IMR-90 (cell line): ENCODE measurements at regions not wholly inside any gene's neighbourhood (a gene's known extent, or its start where the extent isn't known, plus 50 kb on each side); places are given as distances from the start of the nearest gene placed in this dataset.

Experiments used
- ATAC-seq: fragments of 200-7000 bp; cut with Tn5 transposase; 2 replicates; pipeline ENCODE4 v1.9.1; 2020; ENCODE audit warnings: low read depth, mild to moderate bottlenecking, moderate library complexity
- BruUV-seq: library from RNA; stranded (reverse); fragments of 400-500 nt; replicated peaks from 2 replicates; lab custom pipeline; 2021; lab: Mats Ljungman, UMichigan
- CTCF ChIA-PET: fragments of 300-600 bp; formaldehyde crosslinking; extraction: SDS; loops from one replicate; lab custom pipeline; 2021; ENCODE audit warnings: antibody characterized with exemption; lab: Yijun Ruan, JAX
- POLR2A ChIA-PET: fragments of 300-600 bp; sonication (Branson Sonifier 250); formaldehyde crosslinking; loops from one replicate; lab custom pipeline; 2022; ENCODE audit warnings: antibody characterized with exemption; ENCODE audit not compliant: unreplicated experiment; lab: Charles Lee
- DNase-seq: peaks from one replicate; pipeline ENCODE4 v3.0.0; 2013
- H2AFZ ChIP-seq: replicated peaks from 2 replicates; pipeline ENCODE3; 2013; ENCODE audit warnings: low read length, mild to moderate bottlenecking; ENCODE audit not compliant: poor library complexity
- H2AK5ac ChIP-seq: 2 replicates; pipeline ENCODE4 v1.6.1; 2013; ENCODE audit warnings: low read depth, low read length, inconsistent platforms
- H2AK9ac ChIP-seq: replicated peaks from 2 replicates; pipeline ENCODE3; 2013; ENCODE audit warnings: mild to moderate bottlenecking, low read depth, low read length, moderate library complexity; ENCODE audit not compliant: poor library complexity
- H2BK120ac ChIP-seq: 2 replicates; pipeline ENCODE4 v1.6.1; 2013; ENCODE audit warnings: low read depth, low read length, inconsistent platforms
- H2BK15ac ChIP-seq: 3 replicates; pipeline ENCODE4 v1.6.1; 2013; ENCODE audit warnings: low read depth, low read length, inconsistent platforms
- H2BK20ac ChIP-seq: 2 replicates; pipeline ENCODE4 v1.6.1; 2013; ENCODE audit warnings: low read depth, mild to moderate bottlenecking, inconsistent platforms, low read length, moderate library complexity
- H2BK5ac ChIP-seq: 2 replicates; pipeline ENCODE4 v1.6.1; 2013; ENCODE audit warnings: mild to moderate bottlenecking, low read depth, low read length, inconsistent platforms; ENCODE audit not compliant: poor library complexity, severe bottlenecking
- H3K14ac ChIP-seq: replicated peaks from 2 replicates; pipeline ENCODE4 v1.6.1; 2013; ENCODE audit warnings: low read depth, low read length, inconsistent platforms
- H3K18ac ChIP-seq: 2 replicates; pipeline ENCODE4 v1.6.1; 2013; ENCODE audit warnings: low read depth, low read length, control low read depth
- H3K23ac ChIP-seq: 2 replicates; pipeline ENCODE4 v1.6.1; 2013; ENCODE audit warnings: low read depth, low read length, inconsistent platforms
- H3K27ac ChIP-seq: 2 replicates; pipeline ENCODE4 v1.5.1; 2013; ENCODE audit warnings: mild to moderate bottlenecking, control low read depth, low read length; ENCODE audit not compliant: insufficient read depth
- H3K27me3 ChIP-seq: 2 replicates; pipeline ENCODE4 v1.6.1; 2013; ENCODE audit warnings: low read length; ENCODE audit not compliant: control insufficient read depth, insufficient read depth
- H3K36me3 ChIP-seq: 2 replicates; pipeline ENCODE4 v1.6.1; 2013; ENCODE audit warnings: low read length, mixed read lengths; ENCODE audit not compliant: control insufficient read depth, insufficient read depth
- H3K4ac ChIP-seq: 2 replicates; pipeline ENCODE4 v1.6.1; 2013; ENCODE audit warnings: low read depth, low read length, inconsistent platforms
- H3K4me1 ChIP-seq: 2 replicates; pipeline ENCODE4 v1.6.1; 2013; ENCODE audit warnings: low read length, mixed read lengths; ENCODE audit not compliant: control insufficient read depth, insufficient read depth
- H3K4me2 ChIP-seq: 2 replicates; pipeline ENCODE4 v1.6.1; 2013; ENCODE audit warnings: low read depth, mild to moderate bottlenecking, control low read depth, low read length, moderate library complexity
- H3K4me3 ChIP-seq: 2 replicates; pipeline ENCODE4 v1.5.1; 2013; ENCODE audit warnings: low read depth, mild to moderate bottlenecking, control low read depth, low read length, moderate library complexity; ENCODE audit not compliant: insufficient read depth
- H3K56ac ChIP-seq: 2 replicates; pipeline ENCODE4 v1.6.1; 2013; ENCODE audit warnings: low read length, inconsistent platforms; ENCODE audit not compliant: insufficient read depth; ENCODE audit errors: extremely low read depth
- H3K79me1 ChIP-seq, 2 experiments: 2 replicates each; pipeline ENCODE4 v1.6.1; 2013; ENCODE audit warnings: low read length in 2 of 2, inconsistent platforms in 1 of 2, low read depth in 1 of 2
- H3K9ac ChIP-seq: 2 replicates; pipeline ENCODE4 v1.6.1; 2013; ENCODE audit warnings: low read depth, low read length, control low read depth
- H3K9me1 ChIP-seq: 2 replicates; pipeline ENCODE4 v1.6.1; 2013; ENCODE audit warnings: low read length, inconsistent platforms; ENCODE audit not compliant: insufficient read depth
- H3K9me3 ChIP-seq: 2 replicates; pipeline ENCODE4 v1.6.1; 2013; ENCODE audit warnings: low read length; ENCODE audit not compliant: control insufficient read depth, insufficient read depth
- H4K20me1 ChIP-seq: 2 replicates; pipeline ENCODE4 v1.6.1; 2013; ENCODE audit warnings: low read length, inconsistent platforms; ENCODE audit not compliant: insufficient read depth
- H4K5ac ChIP-seq: 2 replicates; pipeline ENCODE4 v1.6.1; 2013; ENCODE audit warnings: mild to moderate bottlenecking, low read depth, low read length, control low read depth
- H4K8ac ChIP-seq, 2 experiments: 2 replicates each; pipeline ENCODE4 v1.6.1; 2013; ENCODE audit warnings: low read depth in 2 of 2, low read length in 2 of 2, control low read depth in 1 of 2, inconsistent platforms in 1 of 2
- H4K91ac ChIP-seq: 2 replicates; pipeline ENCODE4 v1.6.1; 2013; ENCODE audit warnings: low read depth, low read length, inconsistent platforms; ENCODE audit not compliant: insufficient read depth
- BHLHE40 ChIP-seq: fragments of 150-350 bp; IDR thresholded peaks from 2 replicates; pipeline ENCODE4 v1.6.1; 2016; ENCODE audit warnings: mild to moderate bottlenecking, low read depth, low read length
- CEBPB ChIP-seq: IDR thresholded peaks from 2 replicates; pipeline ENCODE4 v1.6.1; 2012; ENCODE audit warnings: low read depth, low read length, improper control_type of control experiment
- CHD1 ChIP-seq: IDR thresholded peaks from 2 replicates; pipeline ENCODE4 v1.6.1; 2012; ENCODE audit warnings: low read depth, low read length, improper control_type of control experiment
- CTCF ChIP-seq: conservative IDR thresholded peaks from 2 replicates; pipeline ENCODE4 v1.5.1; 2012; ENCODE audit warnings: mild to moderate bottlenecking, low read depth, low read length, improper control_type of control experiment
- ELK1 ChIP-seq: fragments of 150-350 bp; IDR thresholded peaks from 2 replicates; pipeline ENCODE4 v1.6.1; 2016; ENCODE audit warnings: low read depth, mild to moderate bottlenecking, low read length, moderate library complexity, borderline replicate concordance
- FOS ChIP-seq: fragments of 150-350 bp; IDR thresholded peaks from 2 replicates; pipeline ENCODE4 v1.6.1; 2016; ENCODE audit warnings: low read depth, low read length
- MAFK ChIP-seq: IDR thresholded peaks from 2 replicates; pipeline ENCODE4 v1.6.1; 2012; ENCODE audit warnings: low read depth, low read length, improper control_type of control experiment
- MAZ ChIP-seq: IDR thresholded peaks from 2 replicates; pipeline ENCODE4 v1.6.1; 2012; ENCODE audit warnings: low read depth, mild to moderate bottlenecking, low read length, improper control_type of control experiment, moderate library complexity, borderline replicate concordance
- MXI1 ChIP-seq: IDR thresholded peaks from 2 replicates; pipeline ENCODE4 v1.6.1; 2012; ENCODE audit warnings: low read depth, mild to moderate bottlenecking, low read length, moderate library complexity, borderline replicate concordance
- NFE2L2 ChIP-seq: fragments of 150-350 bp; IDR thresholded peaks from 2 replicates; pipeline ENCODE4 v1.6.1; 2016; ENCODE audit warnings: low read depth, mild to moderate bottlenecking, low read length
- POLR2A ChIP-seq: IDR thresholded peaks from 2 replicates; pipeline ENCODE4 v1.6.1; 2012; ENCODE audit warnings: mild to moderate bottlenecking, low read depth, low read length
- RAD21 ChIP-seq: IDR thresholded peaks from 2 replicates; pipeline ENCODE4 v1.6.1; 2012; ENCODE audit warnings: low read length, improper control_type of control experiment
- RCOR1 ChIP-seq: IDR thresholded peaks from 2 replicates; pipeline ENCODE4 v1.6.1; 2012; ENCODE audit warnings: mild to moderate bottlenecking, low read length, improper control_type of control experiment; ENCODE audit not compliant: insufficient replicate concordance
- RFX5 ChIP-seq: IDR thresholded peaks from 2 replicates; pipeline ENCODE4 v1.8.0; 2012; ENCODE audit warnings: low read depth, mild to moderate bottlenecking, low read length, moderate library complexity
- SMC3 ChIP-seq: fragments of 150-350 bp; IDR thresholded peaks from 2 replicates; pipeline ENCODE4 v1.6.1; 2016; ENCODE audit warnings: low read depth, mild to moderate bottlenecking, antibody characterized with exemption, low read length, moderate library complexity
- USF2 ChIP-seq: fragments of 150-350 bp; IDR thresholded peaks from 2 replicates; pipeline ENCODE4 v1.6.1; 2017; ENCODE audit warnings: mild to moderate bottlenecking, antibody characterized with exemption, low read length, low read depth
- WGBS, 2 experiments: methylation state at CpG; one replicate each; pipeline versions ENCODE4 v1.1.5 to v1.1.7; 2013; ENCODE audit warnings: missing lambda C conversion rate in 2 of 2; ENCODE audit not compliant: insufficient read length in 1 of 2; ENCODE audit errors: extremely low coverage in 2 of 2; 5-methylcytosine and 5-hydroxymethylcytosine counted together
- dilution Hi-C: fragments of 300-500 bp; cut with HindIII; formaldehyde crosslinking; loops from one replicate; pipeline ENCODE4 v1.14.3; 2018; ENCODE audit warnings: low sequenced_read_pairs; ENCODE audit not compliant: unreplicated experiment
- in situ Hi-C: fragments of 300-500 bp; cut with MboI; formaldehyde crosslinking; loops from 3 replicates; pipeline ENCODE4 v1.14.3; 2019; ENCODE audit warnings: low sequenced_read_pairs, inconsistent platforms, mixed read lengths
- intact Hi-C: fragments of 100-400 bp; cut with micrococcal nuclease; formaldehyde crosslinking; loops from 2 replicates; pipeline ENCODE4 v1.10.0; 2022

- Histone ChIP-seq H3K56ac (no peak overlapping the region), H3K27ac (no peak overlapping the region), H3K14ac (no peak overlapping the region), H3K18ac (no peak overlapping the region), H2AFZ (no peak overlapping the region), H2BK120ac (no peak overlapping the region), H3K23ac (no peak overlapping the region), H3K9me3 (peaks cover 3% of the 10 kb centered on the region; the same call in 1 of the 2 replicates), H3K36me3 (no peaks in the 10 kb centered on the region), H2AK9ac (no peak overlapping the region), H2BK5ac (no peak overlapping the region), H2AK5ac (no peak overlapping the region), H3K27me3 (no peaks in the 10 kb centered on the region), H3K4me1 (no peaks in the 10 kb centered on the region), H4K5ac (no peak overlapping the region), H4K91ac (no peak overlapping the region), H3K4me2 (no peak overlapping the region), H3K9ac (no peak overlapping the region), H3K4me3 (no peak overlapping the region), H4K20me1 (no peaks in the 10 kb centered on the region), H2BK15ac (no peak overlapping the region), H3K9me1 (no peaks in the 10 kb centered on the region), H4K8ac (no peak overlapping the region), H3K79me1 (no peaks in the 10 kb centered on the region), H2BK20ac (no peak overlapping the region), H3K4ac (no peak overlapping the region)
- ATAC-seq (no peak), DNase-seq (no peak)
- no TSS peak for BruUV-seq
- ChIA-PET POLR2A (no interaction called here), CTCF (no interaction called here)
- in situ Hi-C loops = no loop called here
- WGBS, 2 experiments = 33% methylated on average over 1 of the region's 2 CpGs; no CpG with 5 or more reads in 1 of the 2 experiments
- intact Hi-C loops = no loop called here
- TF ChIP-seq CEBPB (no peak), SMC3 (no peak), MXI1 (no peak), FOS (no peak), BHLHE40 (no peak), CHD1 (no peak), RFX5 (no peak), USF2 (no peak), CTCF (no peak), MAZ (no peak), NFE2L2 (no peak), RAD21 (no peak), MAFK (no peak), ELK1 (no peak), POLR2A (no peak), RCOR1 (no peak)
- dilution Hi-C loops = no loop called here
Observed at GRCh38 chr4:171203425-171203824, 609.8 kb upstream of the GALNTL6 start.
